CD4-positive, CD25-positive, alpha-beta regulatory T cell (primary cell): ENCODE measurements at regions not wholly inside any gene's neighbourhood (a gene's known extent, or its start where the extent isn't known, plus 50 kb on each side); places are given as distances from the start of the nearest gene placed in this dataset.
"Not testable (repeated sequence)": the region's sequence is repeated elsewhere in the genome, so short reads cannot be mapped to it uniquely, and the experiment has no call there.

Experiments
- ATAC-seq, 2 donors: fragments of 150-1000 bp; cut with Tn5 transposase; one replicate each; pipeline ENCODE4 v1.10.0; 2021; ENCODE audit warnings: low read depth in 2 of 2, moderate number of reproducible peaks in 2 of 2, moderate library complexity in 1 of 2
- DNase-seq, 3 donors: peaks; one replicate each; pipeline versions ENCODE4 v3.0.0 to v3.0.0-alpha.2; 2012 to 2022; ENCODE audit warnings: mixed read lengths in 1 of 3
- H3K27ac ChIP-seq: one replicate; pipeline ENCODE4 v1.7.0; 2013; ENCODE audit warnings: mild to moderate bottlenecking, low read length; ENCODE audit not compliant: insufficient read depth, poor library complexity, severe bottlenecking
- H3K27me3 ChIP-seq: one replicate; pipeline ENCODE4 v1.7.0; 2013; ENCODE audit warnings: low read length; ENCODE audit not compliant: control insufficient read depth, insufficient read depth
- H3K36me3 ChIP-seq: one replicate; pipeline ENCODE4 v1.7.0; 2013; ENCODE audit warnings: mild to moderate bottlenecking, low read length, moderate library complexity; ENCODE audit not compliant: control insufficient read depth, insufficient read depth
- H3K4me1 ChIP-seq: 2 replicates; pipeline ENCODE4 v1.7.0; 2013; ENCODE audit warnings: mild to moderate bottlenecking, low read length; ENCODE audit not compliant: insufficient read depth, control insufficient read depth, poor library complexity, severe bottlenecking
- H3K4me3 ChIP-seq: one replicate; pipeline ENCODE4 v1.7.0; 2013; ENCODE audit warnings: low read depth, mild to moderate bottlenecking, low read length, moderate library complexity
- H3K9me3 ChIP-seq, 2 experiments: 1 replicate in 1 of 2; 2 replicates in 1 of 2; pipeline ENCODE4 v1.7.0; 2013; ENCODE audit warnings: low read length in 2 of 2, mild to moderate bottlenecking in 1 of 2, moderate library complexity in 1 of 2; ENCODE audit not compliant: control insufficient read depth in 2 of 2
- H3K27ac Mint-ChIP-seq, 3 donors: one replicate each; pipeline ENCODE4 v1.8.0; 2020 to 2022; ENCODE audit warnings: mild to moderate bottlenecking in 3 of 3, mixed read lengths in 3 of 3, moderate library complexity in 2 of 3
- H3K27me3 Mint-ChIP-seq: one replicate; pipeline ENCODE4 v1.8.0; 2022; ENCODE audit warnings: mild to moderate bottlenecking, mixed read lengths
- H3K36me3 Mint-ChIP-seq: one replicate; pipeline ENCODE4 v1.8.0; 2020; ENCODE audit warnings: mixed read lengths
- H3K4me1 Mint-ChIP-seq, 4 donors: one replicate each; pipeline ENCODE4 v1.8.0; 2020 to 2022; ENCODE audit warnings: mixed read lengths in 4 of 4, mild to moderate bottlenecking in 1 of 4
- H3K4me3 Mint-ChIP-seq, 4 donors: one replicate each; pipeline ENCODE4 v1.8.0; 2020 to 2022; ENCODE audit warnings: mild to moderate bottlenecking in 4 of 4, mixed read lengths in 4 of 4, moderate library complexity in 3 of 4
- H3K9me3 Mint-ChIP-seq, 7 donors: one replicate each; pipeline ENCODE4 v1.8.0; 2020 to 2022; ENCODE audit warnings: mixed read lengths in 7 of 7, mild to moderate bottlenecking in 3 of 7, moderate library complexity in 2 of 7

GRCh38 chr15:29990954-29991353 lies 91.8 kb upstream of the GOLGA8J start:
- Mint-ChIP-seq H3K9me3 (no peaks in the 10 kb centered on the region), H3K27ac (no peak overlapping the region), H3K4me3 (no peak overlapping the region), H3K4me1 (no peaks in the 10 kb centered on the region), H3K27me3 (peaks cover 6% of the 10 kb centered on the region), H3K36me3 (no peaks in the 10 kb centered on the region)
- DNase-seq = no peak
- no peaks in the 10 kb centered on the region for H3K36me3 ChIP-seq
- H3K4me3 ChIP-seq = no peak overlapping the region
- no peak overlapping the region for H3K27ac ChIP-seq
- no peaks in the 10 kb centered on the region for H3K4me1 ChIP-seq
- H3K9me3 ChIP-seq = no peaks in the 10 kb centered on the region
- no peak for ATAC-seq
- H3K27me3 ChIP-seq = no peaks in the 10 kb centered on the region

GRCh38 chr15:29990035-29990434 lies 92.7 kb upstream of the GOLGA8J start:
- H3K9me3 Mint-ChIP-seq = no peaks in the 10 kb centered on the region
- no peak overlapping the region for H3K4me3 Mint-ChIP-seq
- peaks cover 6% of the 10 kb centered on the region for H3K27me3 Mint-ChIP-seq
- H3K36me3 Mint-ChIP-seq = no peaks in the 10 kb centered on the region
- H3K36me3 ChIP-seq = no peaks in the 10 kb centered on the region
- no peaks in the 10 kb centered on the region for H3K4me1 ChIP-seq
- H3K27ac Mint-ChIP-seq = no peak overlapping the region
- ATAC-seq = no peak
- DNase-seq = no peak
- no peak overlapping the region for H3K4me3 ChIP-seq
- no peaks in the 10 kb centered on the region for H3K9me3 ChIP-seq
- H3K27me3 ChIP-seq = no peaks in the 10 kb centered on the region
- H3K27ac ChIP-seq = no peak overlapping the region
- no peaks in the 10 kb centered on the region for H3K4me1 Mint-ChIP-seq

- Mint-ChIP-seq H3K4me1 (no peaks in the 10 kb centered on the region), H3K9me3 (no peaks in the 10 kb centered on the region), H3K27ac (no peak overlapping the region), H3K36me3 (no peaks in the 10 kb centered on the region), H3K27me3 (peaks cover 1% of the 10 kb centered on the region), H3K4me3 (no peak overlapping the region)
- H3K27me3 ChIP-seq = no peaks in the 10 kb centered on the region
- no peaks in the 10 kb centered on the region for H3K9me3 ChIP-seq
- ATAC-seq (no peak), DNase-seq (no peak)
- no peak overlapping the region for H3K27ac ChIP-seq
- no peaks in the 10 kb centered on the region for H3K36me3 ChIP-seq
- H3K4me3 ChIP-seq = no peak overlapping the region
- H3K4me1 ChIP-seq = no peaks in the 10 kb centered on the region
Observed at GRCh38 chr15:29988701-29989100, 94.1 kb upstream of the GOLGA8J start.

GRCh38 chr15:29986946-29987345 lies 95.8 kb upstream of the GOLGA8J start:
- H3K4me3 ChIP-seq = no peak overlapping the region
- H3K4me1 ChIP-seq = no peaks in the 10 kb centered on the region
- H3K9me3 ChIP-seq = no peaks in the 10 kb centered on the region
- no peaks in the 10 kb centered on the region for H3K27me3 ChIP-seq
- Mint-ChIP-seq H3K4me1 (no peaks in the 10 kb centered on the region), H3K4me3 (no peak overlapping the region), H3K27me3 (no peaks in the 10 kb centered on the region), H3K9me3 (peaks cover 0 to 2% (median 0%) of the 10 kb centered on the region in 7 donors), H3K36me3 (no peaks in the 10 kb centered on the region), H3K27ac (no peak overlapping the region)
- ATAC-seq = no peak
- H3K27ac ChIP-seq = no peak overlapping the region
- DNase-seq = no peak
- no peaks in the 10 kb centered on the region for H3K36me3 ChIP-seq

GRCh38 chr15:29978411-29979382 lies 104.1 kb upstream of the GOLGA8J start:
- H3K9me3 ChIP-seq = no peaks in the 10 kb centered on the region
- H3K4me1 ChIP-seq = no peaks in the 10 kb centered on the region
- H3K4me3 ChIP-seq = no peak overlapping the region
- Mint-ChIP-seq H3K4me1 (no peaks in the 10 kb centered on the region), H3K9me3 (peaks cover 0 to 3% (median 0%) of the 10 kb centered on the region in 7 donors), H3K4me3 (no peak overlapping the region), H3K27me3 (peaks cover 8% of the 10 kb centered on the region), H3K27ac (no peak overlapping the region), H3K36me3 (no peaks in the 10 kb centered on the region)
- H3K27me3 ChIP-seq = no peaks in the 10 kb centered on the region
- no peak overlapping the region for H3K27ac ChIP-seq
- DNase-seq (no peak), ATAC-seq (no peak)
- no peaks in the 10 kb centered on the region for H3K36me3 ChIP-seq

- not testable (repeated sequence) for H3K36me3 Mint-ChIP-seq, H3K27ac Mint-ChIP-seq, H3K4me1 ChIP-seq, H3K4me3 ChIP-seq, H3K4me3 Mint-ChIP-seq, H3K4me1 Mint-ChIP-seq, H3K36me3 ChIP-seq, H3K27ac ChIP-seq, ATAC-seq, H3K9me3 ChIP-seq, DNase-seq
- Mint-ChIP-seq H3K9me3 (peaks cover 0 to 10% (median 3%) of the 10 kb centered on the region in 7 donors), H3K27me3 (peaks cover 37% of the 10 kb centered on the region)
- peaks cover 20% of the 10 kb centered on the region for H3K27me3 ChIP-seq
Observed at GRCh38 chr15:29974056-29974455, 108.7 kb upstream of the GOLGA8J start.

- H3K27me3 ChIP-seq = peaks cover 28% of the 10 kb centered on the region
- Mint-ChIP-seq H3K36me3 (no peaks in the 10 kb centered on the region), H3K27me3 (peaks cover 32% of the 10 kb centered on the region), H3K4me3 (no peak overlapping the region), H3K4me1 (no peaks in the 10 kb centered on the region), H3K27ac (no peak overlapping the region), H3K9me3 (peaks cover 0 to 10% (median 3%) of the 10 kb centered on the region in 7 donors)
- no peak overlapping the region for H3K27ac ChIP-seq
- no peak overlapping the region for H3K4me3 ChIP-seq
- DNase-seq (no peak), ATAC-seq (no peak)
- H3K36me3 ChIP-seq = no peaks in the 10 kb centered on the region
- H3K4me1 ChIP-seq = no peaks in the 10 kb centered on the region
- H3K9me3 ChIP-seq = peaks cover 0 to 1% of the 10 kb centered on the region in 2 experiments
Observed at GRCh38 chr15:29972051-29972450, 110.7 kb upstream of the GOLGA8J start.

- Mint-ChIP-seq H3K4me1 (no peaks in the 10 kb centered on the region), H3K9me3 (peaks cover 0 to 10% (median 3%) of the 10 kb centered on the region in 7 donors), H3K27me3 (peaks cover 47% of the 10 kb centered on the region), H3K27ac (no peak overlapping the region), H3K36me3 (no peaks in the 10 kb centered on the region), H3K4me3 (no peak overlapping the region)
- Histone ChIP-seq H3K4me1 (no peaks in the 10 kb centered on the region), H3K9me3 (peaks cover 0 to 1% of the 10 kb centered on the region in 2 experiments), H3K4me3 (no peak overlapping the region), H3K27me3 (peaks cover 28% of the 10 kb centered on the region), H3K27ac (no peak overlapping the region), H3K36me3 (no peaks in the 10 kb centered on the region)
- DNase-seq (no peak), ATAC-seq (no peak)
Observed at GRCh38 chr15:29970402-29970695, 112.4 kb upstream of the GOLGA8J start.
